C4-2B (cell line): ENCODE measurements at regions not wholly inside any gene's neighbourhood (a gene's known extent, or its start where the extent isn't known, plus 50 kb on each side); places are given as distances from the start of the nearest gene placed in this dataset.

Experiments used
- ZFX ChIP-seq: fragments of 450-650 bp; IDR thresholded peaks from 2 replicates; pipeline ENCODE4 v1.6.1; 2017
- TF ChIP-seq, protein P1 (sequence below): fragments of 450-650 bp; conservative IDR thresholded peaks from 2 replicates; pipeline ENCODE4 v1.5.1; 2017; ENCODE audit warnings: mild to moderate bottlenecking

- TF ChIP-seq, protein P1, sequence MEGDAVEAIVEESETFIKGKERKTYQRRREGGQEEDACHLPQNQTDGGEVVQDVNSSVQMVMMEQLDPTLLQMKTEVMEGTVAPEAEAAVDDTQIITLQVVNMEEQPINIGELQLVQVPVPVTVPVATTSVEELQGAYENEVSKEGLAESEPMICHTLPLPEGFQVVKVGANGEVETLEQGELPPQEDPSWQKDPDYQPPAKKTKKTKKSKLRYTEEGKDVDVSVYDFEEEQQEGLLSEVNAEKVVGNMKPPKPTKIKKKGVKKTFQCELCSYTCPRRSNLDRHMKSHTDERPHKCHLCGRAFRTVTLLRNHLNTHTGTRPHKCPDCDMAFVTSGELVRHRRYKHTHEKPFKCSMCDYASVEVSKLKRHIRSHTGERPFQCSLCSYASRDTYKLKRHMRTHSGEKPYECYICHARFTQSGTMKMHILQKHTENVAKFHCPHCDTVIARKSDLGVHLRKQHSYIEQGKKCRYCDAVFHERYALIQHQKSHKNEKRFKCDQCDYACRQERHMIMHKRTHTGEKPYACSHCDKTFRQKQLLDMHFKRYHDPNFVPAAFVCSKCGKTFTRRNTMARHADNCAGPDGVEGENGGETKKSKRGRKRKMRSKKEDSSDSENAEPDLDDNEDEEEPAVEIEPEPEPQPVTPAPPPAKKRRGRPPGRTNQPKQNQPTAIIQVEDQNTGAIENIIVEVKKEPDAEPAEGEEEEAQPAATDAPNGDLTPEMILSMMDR, result no peak
- TF ChIP-seq ZFX, result no peak
Measured at GRCh38 chr14:36390718-36391117, 70.3 kb upstream of the MBIP start.
